GM18868 (cell line): ENCODE measurements at regions not wholly inside any gene's neighbourhood (a gene's known extent, or its start where the extent isn't known, plus 50 kb on each side); places are given as distances from the start of the nearest gene placed in this dataset.

Experiments used
- ATAC-seq: cut with Tn5 transposase; IDR thresholded peaks from one replicate; pipeline ENCODE4 v1.9.1; 2021; ENCODE audit warnings: mild to moderate bottlenecking, moderate library complexity; ENCODE audit not compliant: unreplicated experiment

- no peak for ATAC-seq
Measured at GRCh38 chr2:145481334-145481922, 961.5 kb upstream of the ZEB2 start.

GRCh38 chr2:145464866-145465265 lies 944.9 kb upstream of the ZEB2 start:
- ATAC-seq: no peak

GRCh38 chr2:145460112-145460511 lies 940.2 kb upstream of the ZEB2 start:
- ATAC-seq: no peak

- no peak for ATAC-seq
Measured at GRCh38 chr2:145431181-145431951, 911.4 kb upstream of the ZEB2 start.

DNA sequence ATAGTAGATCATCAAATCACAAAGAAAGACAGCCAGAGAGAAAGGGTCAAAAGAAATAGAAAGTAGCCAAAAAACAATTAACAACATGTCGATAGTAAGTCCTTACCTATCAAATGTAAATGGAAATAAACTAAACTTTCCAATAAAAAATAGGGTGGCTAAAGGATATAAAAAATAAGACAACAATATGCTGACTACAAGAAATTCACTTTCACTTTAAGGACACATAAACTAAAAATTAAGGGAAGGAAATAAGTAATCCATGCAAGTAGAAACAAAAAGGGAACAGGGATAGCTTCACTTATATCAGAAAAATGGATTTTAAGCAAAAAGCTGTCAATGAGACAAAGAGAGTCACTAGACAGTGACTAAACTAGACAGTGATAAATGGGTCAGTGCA lies 903.9 kb upstream of the ZEB2 start:
- ATAC-seq: no peak

- ATAC-seq: no peak
Measured at GRCh38 chr2:145422576-145422975, 902.7 kb upstream of the ZEB2 start.

GRCh38 chr2:145421841-145422240 lies 901.9 kb upstream of the ZEB2 start:
- ATAC-seq: no peak

GRCh38 chr2:145416640-145417039 lies 896.7 kb upstream of the ZEB2 start:
- ATAC-seq: no peak

DNA sequence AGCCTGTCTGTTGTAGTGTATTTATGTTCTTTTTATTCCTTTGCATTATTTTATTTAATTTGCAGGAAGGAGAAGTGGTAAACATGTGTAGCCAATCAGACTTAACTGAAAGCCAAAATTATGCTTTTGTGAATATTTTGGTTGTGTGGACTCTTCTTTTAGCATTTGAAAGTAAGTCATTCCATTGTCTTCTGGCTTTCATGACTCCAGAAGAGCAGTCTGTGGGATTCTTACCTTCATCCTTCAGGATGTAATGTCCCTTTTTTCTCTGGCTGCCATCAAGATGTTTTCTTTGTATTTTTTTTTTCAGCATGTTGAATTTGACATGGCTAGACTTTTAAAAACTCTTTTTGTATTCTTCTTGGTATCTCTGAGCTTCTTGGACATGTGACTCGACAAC lies 895.2 kb upstream of the ZEB2 start:
- no peak for ATAC-seq

- no peak for ATAC-seq
Measured at GRCh38 chr2:145413261-145414030, 893.5 kb upstream of the ZEB2 start.

DNA sequence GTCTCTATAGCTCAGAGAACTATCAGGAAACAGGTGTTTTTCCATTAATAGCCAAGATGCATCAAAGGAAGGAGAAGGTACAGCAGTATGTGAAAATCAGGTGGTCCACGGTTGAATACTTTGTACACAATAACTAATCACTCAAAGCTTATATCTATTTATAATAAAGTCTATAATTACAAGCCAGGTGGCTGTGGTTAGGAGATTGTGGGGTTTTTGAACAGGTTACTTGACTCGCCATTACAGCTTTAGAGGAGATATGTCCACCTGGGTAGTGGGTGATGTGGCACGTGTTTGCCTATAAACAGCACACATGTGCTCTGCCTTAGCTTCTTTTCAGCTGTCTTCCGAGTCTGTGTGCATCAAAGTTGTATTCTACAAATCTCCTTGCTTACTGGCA lies 892.2 kb upstream of the ZEB2 start:
- peak; percentile 54 for ATAC-seq

DNA sequence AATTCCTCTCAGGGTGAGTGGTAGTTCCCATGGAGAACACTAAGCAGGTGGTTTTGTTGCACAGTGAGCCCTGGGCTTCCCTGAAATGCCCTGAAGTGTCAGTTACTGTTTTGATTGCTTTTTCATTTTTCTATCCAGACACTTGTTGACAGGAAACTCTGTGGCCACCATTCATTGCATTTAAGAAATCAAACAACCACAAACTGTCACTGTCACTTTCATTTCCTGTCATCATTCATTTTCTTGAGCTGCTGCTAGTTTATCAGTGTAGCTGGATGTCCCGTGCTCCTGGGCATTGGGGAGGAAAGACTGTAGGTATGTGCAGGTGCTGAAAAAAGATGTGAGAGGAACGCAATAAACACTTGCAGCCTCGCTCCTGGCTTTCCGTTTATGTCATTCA lies 891.6 kb upstream of the ZEB2 start:
- peak; percentile 96 for ATAC-seq

DNA sequence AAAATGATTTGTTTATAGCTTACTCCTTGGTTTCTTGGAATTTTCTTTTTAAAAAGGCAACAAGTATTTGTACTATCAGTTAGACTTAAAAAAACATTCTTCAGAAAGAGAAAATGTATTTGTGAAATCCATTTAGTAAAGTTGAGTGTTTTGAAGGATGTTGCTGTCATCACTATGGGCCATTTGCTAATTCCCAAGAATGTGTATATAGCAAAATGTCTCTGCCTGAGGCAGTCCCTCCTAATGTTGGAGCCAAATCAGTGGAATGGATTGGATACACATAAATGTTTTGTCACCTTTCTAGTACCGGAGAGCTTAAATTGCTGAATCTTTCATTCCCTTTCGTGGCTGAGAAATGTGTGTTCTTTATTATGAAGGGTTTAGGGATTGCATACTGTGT lies 890.2 kb upstream of the ZEB2 start:
- ATAC-seq: no peak

- ATAC-seq: no peak
Measured at GRCh38 chr2:145408980-145409379, 889.1 kb upstream of the ZEB2 start.

- no peak for ATAC-seq
Measured at GRCh38 chr2:145404690-145405089, 884.8 kb upstream of the ZEB2 start.

- ATAC-seq: no peak
Measured at GRCh38 chr2:145402706-145403277, 882.9 kb upstream of the ZEB2 start.

DNA sequence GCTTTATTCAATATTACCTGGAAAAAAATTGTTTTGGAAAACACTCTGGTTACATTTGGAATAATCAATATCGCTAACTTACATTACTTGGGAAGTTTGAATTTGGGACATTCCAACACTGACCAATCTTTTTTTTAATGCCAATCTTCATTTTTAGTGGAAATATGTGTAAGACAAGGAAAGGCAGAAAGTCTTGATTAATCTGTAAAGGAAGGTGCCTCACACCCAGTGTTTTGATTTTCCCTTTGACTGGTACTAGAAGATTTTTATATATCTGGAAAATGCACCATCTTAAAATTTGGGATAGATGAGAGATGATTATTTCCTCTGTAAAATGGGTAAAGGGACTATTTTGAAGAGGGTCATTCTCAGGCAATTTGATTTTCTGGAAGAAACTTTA lies 879.2 kb upstream of the ZEB2 start:
- ATAC-seq: no peak

DNA sequence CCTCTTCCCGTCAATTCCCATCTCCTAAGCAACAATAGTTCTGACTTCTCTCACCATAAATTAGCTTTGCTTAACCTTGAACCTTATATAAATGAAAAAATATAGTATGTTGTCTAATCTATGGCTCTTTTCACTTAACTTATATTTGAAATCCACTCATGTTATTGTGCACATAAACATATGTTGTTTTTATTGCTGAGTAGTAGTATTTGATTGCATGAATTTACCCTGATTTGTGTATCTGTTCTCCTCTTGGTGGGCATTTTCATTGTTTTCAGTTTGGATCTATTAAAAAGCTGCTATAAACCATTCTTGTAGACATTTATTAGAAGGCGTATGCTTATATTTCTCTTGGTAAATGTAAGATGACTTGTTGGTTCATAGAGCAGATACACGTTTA lies 874.3 kb upstream of the ZEB2 start:
- no peak for ATAC-seq

- ATAC-seq: no peak
Measured at GRCh38 chr2:145386973-145387372, 867.1 kb upstream of the ZEB2 start.

GRCh38 chr2:145383961-145384360 lies 864.0 kb upstream of the ZEB2 start:
- no peak for ATAC-seq

GRCh38 chr2:145380436-145381017 lies 860.6 kb upstream of the ZEB2 start:
- no peak for ATAC-seq
